ENCODE measurements at regions not wholly inside any gene's neighbourhood (a gene's known extent, or its start where the extent isn't known, plus 50 kb on each side); places are given as distances from the start of the nearest gene placed in this dataset.

DNA sequence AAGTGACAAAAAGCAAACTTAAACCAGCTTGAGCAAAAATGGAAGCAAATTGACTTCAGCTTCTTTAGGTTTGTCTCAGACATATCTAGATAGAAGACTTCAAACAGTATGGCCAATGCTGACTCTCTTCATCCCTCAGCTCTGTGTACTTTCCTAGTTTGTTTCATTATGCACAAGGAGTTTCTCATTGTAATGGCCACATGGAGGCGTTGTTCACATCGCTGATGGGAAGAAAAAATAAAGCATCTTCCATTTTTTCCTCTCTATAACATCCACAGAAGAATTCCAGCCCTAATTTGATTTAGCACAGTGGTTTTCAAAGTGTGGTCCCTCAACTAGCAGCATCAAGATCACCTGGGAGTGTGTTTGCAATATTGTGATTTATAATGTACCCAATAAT lies 397.5 kb upstream of the PRKX start:
- no peak for TF ChIP-seq POLR2A (IDR thresholded peaks at IDR 0.05; ENCODE audit: low read depth, low read length)
- no peak for TF ChIP-seq POU2F2 (IDR thresholded peaks at IDR 0.05; ENCODE audit: low read depth, low read length)
- no peak for TF ChIP-seq TAF1 (IDR thresholded peaks at IDR 0.05; ENCODE audit: low read depth, low read length)

Measured in GM12891 (cell line).